IPS-18c (cell line): ENCODE measurements at regions not wholly inside any gene's neighbourhood (a gene's known extent, or its start where the extent isn't known, plus 50 kb on each side); places are given as distances from the start of the nearest gene placed in this dataset.

Source experiments
- H3K4me3 ChIP-seq: 2 replicates; pipeline ENCODE4 v1.7.0; 2013; ENCODE audit warnings: low read depth, mild to moderate bottlenecking, low read length, moderate library complexity; ENCODE audit not compliant: insufficient read depth
- H3K9me3 ChIP-seq: one replicate; pipeline ENCODE4 v1.6.1; 2013; ENCODE audit warnings: mild to moderate bottlenecking, low read length, moderate library complexity; ENCODE audit not compliant: control insufficient read depth, insufficient read depth

GRCh38 chr10:30256084-30256483, 93.0 kb downstream of the MTPAP start:
- peaks cover 2% of the 10 kb centered on the region for H3K9me3 ChIP-seq
- no peak overlapping the region for H3K4me3 ChIP-seq

GRCh38 chr10:30254926-30255325, 94.2 kb downstream of the MTPAP start:
- H3K4me3 ChIP-seq: no peak overlapping the region
- peaks cover 2% of the 10 kb centered on the region for H3K9me3 ChIP-seq

- Histone ChIP-seq H3K9me3 (no peaks in the 10 kb centered on the region), H3K4me3 (no peak overlapping the region)
Observed at GRCh38 chr10:30248728-30249127, 100.3 kb downstream of the MTPAP start.

- H3K9me3 ChIP-seq: no peaks in the 10 kb centered on the region
Observed at GRCh38 chr10:30247704-30248103, 101.4 kb downstream of the MTPAP start.

GRCh38 chr10:30241422-30242110, 107.5 kb downstream of the MTPAP start:
- H3K9me3 ChIP-seq: no peaks in the 10 kb centered on the region
- H3K4me3 ChIP-seq: no peak overlapping the region

More at GRCh38 chr10:30247704-30248103, 101.4 kb downstream of the MTPAP start:
- no peak overlapping the region for H3K4me3 ChIP-seq

GRCh38 chr10:30238836-30239235, 110.2 kb downstream of the MTPAP start:
- Histone ChIP-seq H3K9me3 (no peaks in the 10 kb centered on the region), H3K4me3 (no peak overlapping the region)

- H3K9me3 ChIP-seq: no peaks in the 10 kb centered on the region
Observed at GRCh38 chr10:30233186-30233959, 115.7 kb downstream of the MTPAP start.

GRCh38 chr10:30231709-30232108, 117.4 kb downstream of the MTPAP start:
- no peaks in the 10 kb centered on the region for H3K9me3 ChIP-seq
- no peak overlapping the region for H3K4me3 ChIP-seq

More at GRCh38 chr10:30233186-30233959, 115.7 kb downstream of the MTPAP start:
- no peak overlapping the region for H3K4me3 ChIP-seq

GRCh38 chr10:30231071-30231652, 117.9 kb downstream of the MTPAP start:
- no peak overlapping the region for H3K4me3 ChIP-seq
- no peaks in the 10 kb centered on the region for H3K9me3 ChIP-seq

GRCh38 chr10:30229536-30229935, 119.5 kb downstream of the MTPAP start:
- Histone ChIP-seq H3K9me3 (no peaks in the 10 kb centered on the region), H3K4me3 (no peak overlapping the region)

GRCh38 chr10:30228417-30229036, 120.6 kb downstream of the MTPAP start:
- no peaks in the 10 kb centered on the region for H3K9me3 ChIP-seq

GRCh38 chr10:30227481-30227880, 121.6 kb downstream of the MTPAP start:
- no peaks in the 10 kb centered on the region for H3K9me3 ChIP-seq
- no peak overlapping the region for H3K4me3 ChIP-seq

More at GRCh38 chr10:30228417-30229036, 120.6 kb downstream of the MTPAP start:
- no peak overlapping the region for H3K4me3 ChIP-seq

GRCh38 chr10:30219971-30220751, 128.9 kb downstream of the MTPAP start:
- Histone ChIP-seq H3K9me3 (no peaks in the 10 kb centered on the region), H3K4me3 (no peak overlapping the region)

GRCh38 chr10:30216821-30217220, 132.3 kb downstream of the MTPAP start:
- H3K4me3 ChIP-seq: no peak overlapping the region
- H3K9me3 ChIP-seq: no peaks in the 10 kb centered on the region

GRCh38 chr10:30215623-30216022, 133.5 kb downstream of the MTPAP start:
- no peak overlapping the region for H3K4me3 ChIP-seq
- H3K9me3 ChIP-seq: no peaks in the 10 kb centered on the region

- no peaks in the 10 kb centered on the region for H3K9me3 ChIP-seq
- H3K4me3 ChIP-seq: no peak overlapping the region
Observed at GRCh38 chr10:30215141-30215540, 133.9 kb downstream of the MTPAP start.

GRCh38 chr10:30210296-30210695, 138.8 kb downstream of the MTPAP start:
- Histone ChIP-seq H3K9me3 (no peaks in the 10 kb centered on the region), H3K4me3 (no peak overlapping the region)
